HS-27A (cell line): ENCODE measurements at regions not wholly inside any gene's neighbourhood (a gene's known extent, or its start where the extent isn't known, plus 50 kb on each side); places are given as distances from the start of the nearest gene placed in this dataset.
A peak's percentile ranks its signal among the peaks of the same experiment; 100 is the strongest.

Source experiments
- DNase-seq: peaks from one replicate; pipeline ENCODE4 v3.0.0-alpha.2; 2012; ENCODE audit warnings: low read depth, missing footprints

GRCh38 chr12:28938581-28939235, 210.4 kb upstream of the FAR2 start:
- no peak for DNase-seq

- no peak for DNase-seq
Measured at GRCh38 chr12:28939427-28939826, 209.7 kb upstream of the FAR2 start.

- peak; percentile 77 for DNase-seq
Measured at GRCh38 chr12:28941248-28941647, 207.8 kb upstream of the FAR2 start.

- DNase-seq: no peak
Measured at GRCh38 chr12:28946361-28946760, 202.7 kb upstream of the FAR2 start.

- DNase-seq: no peak
Measured at GRCh38 chr12:28948685-28949084, 200.4 kb upstream of the FAR2 start.

GRCh38 chr12:28949184-28949583, 199.9 kb upstream of the FAR2 start:
- DNase-seq: no peak

- no peak for DNase-seq
Measured at GRCh38 chr12:28950049-28950448, 199.0 kb upstream of the FAR2 start.

GRCh38 chr12:28951935-28952334, 197.1 kb upstream of the FAR2 start:
- DNase-seq: no peak

- DNase-seq: no peak
Measured at GRCh38 chr12:28954333-28954732, 194.7 kb upstream of the FAR2 start.

GRCh38 chr12:28955491-28955890, 193.6 kb upstream of the FAR2 start:
- no peak for DNase-seq

- DNase-seq: no peak
Measured at GRCh38 chr12:28955931-28956330, 193.1 kb upstream of the FAR2 start.

GRCh38 chr12:28958553-28959195, 190.4 kb upstream of the FAR2 start:
- no peak for DNase-seq

- DNase-seq: no peak
Measured at GRCh38 chr12:28961948-28962384, 187.1 kb upstream of the FAR2 start.

GRCh38 chr12:28963554-28963953, 185.5 kb upstream of the FAR2 start:
- no peak for DNase-seq

- no peak for DNase-seq
Measured at GRCh38 chr12:28966046-28966780, 182.9 kb upstream of the FAR2 start.

- DNase-seq: no peak
Measured at GRCh38 chr12:28967426-28967825, 181.7 kb upstream of the FAR2 start.

- no peak for DNase-seq
Measured at GRCh38 chr12:28973491-28973890, 175.6 kb upstream of the FAR2 start.

- peak; percentile 54 for DNase-seq
Measured at GRCh38 chr12:28974166-28974565, 174.9 kb upstream of the FAR2 start.

GRCh38 chr12:28974883-28975282, 174.2 kb upstream of the FAR2 start:
- no peak for DNase-seq

GRCh38 chr12:28975564-28976340, 173.3 kb upstream of the FAR2 start:
- DNase-seq: no peak

GRCh38 chr12:28980436-28980835, 168.6 kb upstream of the FAR2 start:
- DNase-seq: no peak

- DNase-seq: no peak
Measured at GRCh38 chr12:28987538-28988324, 161.3 kb upstream of the FAR2 start.
